Heart left ventricle (tissue), 13 donors: ENCODE measurements at regions not wholly inside any gene's neighbourhood (a gene's known extent, or its start where the extent isn't known, plus 50 kb on each side); places are given as distances from the start of the nearest gene placed in this dataset.

ENCODE experiments used
- CTCF ChIP-seq, 12 donors: fragments of 200-600 bp; sonication (generic) in 4 of 12; IDR thresholded peaks; one replicate each; pipeline versions ENCODE4 v1.5.0 to v1.8.0; 2018 to 2022; ENCODE audit warnings: antibody characterized with exemption in 12 of 12, mild to moderate bottlenecking in 5 of 12
- POLR2A ChIP-seq, 2 donors: fragments of 450-650 bp; IDR thresholded peaks; one replicate each; pipeline ENCODE4 v1.6.1; 2017; ENCODE audit warnings: antibody characterized with exemption in 2 of 2, mild to moderate bottlenecking in 2 of 2, moderate library complexity in 2 of 2
- donor health status: ischemic (EF 13 %, LVEDD 7.1; RV severe dilation, severe dysfunction).
- donor health status: DM: no; HTN: yes; CAD: no.
- donor health status: DM: no; HTN: no; CAD: no.
- donor health status: ischemic (EF 25% LVEDD 6.9; RV normal size, moderate dysfunction).
- donor health status: ischemic (EF 25% LVEDD 5.7; RV mildly dilated, moderate dysfunction).
- donor health status: ischemic (EF 35%, LVEDD 5.7; RV mildly dilated, moderate dysfunction).
- donor health status: nonischemic (EF 11% LVEDD 7.7; RV severe dilation, severe dysfunction).
- donor health status: DM: yes; HTN: yes; CAD: no.
- donor health status: PGD.
- donor health status: ischemic (EF 29% LVEDD 5.4; RV normal size, mild dysfunction).
- donor health status: nonischemic (EF 23%, LVEDD 6.1; RV moderate dilation, normal function).

GRCh38 chr11:97621282-97621681, 1231.5 kb downstream of the JRKL start:
- TF ChIP-seq POLR2A (IDR thresholded peaks at IDR 0.05) (no peak), CTCF (IDR thresholded peaks at IDR 0.05) (no peak)
